ENCODE measurements at regions not wholly inside any gene's neighbourhood (a gene's known extent, or its start where the extent isn't known, plus 50 kb on each side); places are given as distances from the start of the nearest gene placed in this dataset.
"Not testable (repeated sequence)": the region's sequence is repeated elsewhere in the genome, so short reads cannot be mapped to it uniquely, and the experiment has no call there.

DNA sequence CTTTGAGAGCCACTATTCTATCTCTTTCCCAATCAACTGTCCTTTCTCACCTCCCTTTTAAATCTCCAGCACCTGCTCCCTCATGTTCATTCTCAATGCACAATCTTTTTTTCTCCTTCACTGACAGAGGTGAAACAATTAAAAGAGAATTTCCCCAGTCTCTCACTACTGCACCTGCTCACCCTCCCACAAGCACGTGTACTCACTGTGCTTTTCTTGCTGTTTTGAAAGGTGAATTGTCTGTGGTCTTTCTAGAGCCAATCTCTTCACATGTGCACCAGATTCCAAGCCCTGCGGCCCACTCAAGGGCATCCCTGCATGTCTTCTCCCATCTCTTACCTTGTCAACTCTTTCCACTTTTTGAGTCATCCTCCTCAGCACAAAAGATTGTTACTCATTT is 95.8 kb downstream of the SPDYE17 start:
- H3K9me3 ChIP-seq; H3K27me3 ChIP-seq (ENCODE audit: low read depth); in situ Hi-C loops (cut with MboI; ENCODE audit: low sequenced_read_pairs); H3K36me3 ChIP-seq (replicated peaks); DNase-seq (ENCODE audit: low spot score in 2 of 2); H3K4me3 ChIP-seq; H3K4me1 ChIP-seq: not testable (repeated sequence)

DNA sequence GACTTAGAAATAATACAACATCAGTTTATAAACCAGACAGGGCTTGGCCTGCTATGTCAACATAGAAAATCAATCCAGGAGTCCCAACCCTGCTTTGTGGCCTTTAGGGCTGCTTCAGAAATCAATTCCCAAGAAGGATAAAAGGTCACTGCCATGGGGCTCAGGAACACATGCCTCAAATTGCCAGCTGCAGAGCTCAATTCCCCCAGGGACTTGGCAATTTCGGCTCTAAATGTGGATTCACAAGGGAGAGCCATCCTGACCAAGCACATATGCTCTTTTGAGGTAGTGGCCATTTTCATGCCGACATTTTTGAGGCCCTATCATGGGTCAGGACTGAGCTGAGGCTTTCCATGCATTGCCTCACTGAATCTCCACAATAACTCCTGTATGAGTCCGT is 97.5 kb downstream of the SPDYE17 start:
- in situ Hi-C loops (cut with MboI; ENCODE audit: low sequenced_read_pairs); H3K27me3 ChIP-seq (ENCODE audit: low read depth): not testable (repeated sequence)

DNA sequence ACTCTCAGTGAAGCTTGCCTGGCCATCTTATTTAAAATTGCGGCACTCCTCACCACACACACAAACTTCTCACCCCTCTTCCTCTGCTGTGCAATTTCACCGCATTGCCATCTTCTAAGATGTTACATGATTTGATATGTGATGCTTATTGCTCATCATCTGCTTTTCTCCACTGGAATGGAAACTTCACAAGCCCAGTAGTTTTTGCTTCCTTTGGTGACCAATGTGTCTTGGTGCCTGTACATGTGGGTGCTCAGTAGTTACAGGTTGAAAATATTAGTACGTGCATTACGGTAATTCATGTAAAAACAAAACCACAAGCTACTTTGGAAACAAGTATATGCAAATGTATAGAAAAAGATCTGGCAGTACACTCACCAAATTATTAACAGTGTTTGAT is 99.2 kb downstream of the SPDYE17 start:
- DNase-seq (ENCODE audit: low spot score in 2 of 2); in situ Hi-C loops (cut with MboI; ENCODE audit: low sequenced_read_pairs); H3K4me1 ChIP-seq; H3K36me3 ChIP-seq (replicated peaks); H3K4me3 ChIP-seq; H3K27me3 ChIP-seq (ENCODE audit: low read depth); H3K9me3 ChIP-seq: not testable (repeated sequence)

More for the DNA sequence above, 97.5 kb downstream of the SPDYE17 start:
- DNase-seq (ENCODE audit: low spot score in 2 of 2); H3K4me3 ChIP-seq; H3K4me1 ChIP-seq; H3K9me3 ChIP-seq; H3K36me3 ChIP-seq (replicated peaks): not testable (repeated sequence)

DNA sequence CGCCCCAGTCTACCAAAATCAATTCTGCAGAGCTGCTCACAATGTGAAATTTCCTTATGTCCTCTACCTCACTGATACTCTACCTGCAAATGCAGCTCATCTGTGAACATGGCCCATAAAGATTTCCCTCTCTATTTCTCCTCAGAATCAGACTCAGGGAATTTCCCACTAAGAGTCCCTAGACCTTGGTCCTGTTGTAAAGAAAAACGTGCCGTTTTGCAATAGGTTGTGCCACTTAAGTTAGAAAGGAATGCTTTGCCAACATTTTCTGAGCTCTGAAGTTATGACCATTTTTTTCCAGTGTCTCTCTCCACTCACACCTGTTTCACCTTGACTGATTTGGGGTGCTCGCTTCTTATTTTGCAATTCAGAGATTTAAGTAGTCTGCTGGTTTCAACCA is 100.7 kb downstream of the SPDYE17 start:
- DNase-seq (ENCODE audit: low spot score in 2 of 2); H3K4me1 ChIP-seq; H3K4me3 ChIP-seq; H3K27me3 ChIP-seq (ENCODE audit: low read depth); H3K9me3 ChIP-seq; in situ Hi-C loops (cut with MboI; ENCODE audit: low sequenced_read_pairs); H3K36me3 ChIP-seq (replicated peaks): not testable (repeated sequence)

DNA sequence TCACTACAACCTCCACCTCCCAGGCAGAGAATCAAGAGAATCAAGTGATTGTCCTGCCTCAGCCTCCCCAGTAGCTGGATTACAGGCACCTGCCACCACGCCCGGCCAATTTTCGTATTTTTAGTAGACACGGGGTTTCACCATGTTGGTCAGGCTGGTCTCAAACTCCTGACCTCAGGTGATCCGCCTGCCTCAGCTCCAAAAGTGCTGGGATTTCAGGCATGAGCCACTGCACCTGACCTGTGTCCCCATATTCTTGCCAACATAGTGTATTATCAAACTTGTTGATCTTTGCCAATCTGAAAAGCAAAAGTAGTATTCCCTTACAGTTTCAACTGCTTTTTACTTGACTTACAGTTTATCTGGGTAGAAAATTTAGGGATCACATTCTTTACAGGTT is 101.7 kb downstream of the SPDYE17 start:
- H3K27me3 ChIP-seq (ENCODE audit: low read depth); H3K36me3 ChIP-seq (replicated peaks); H3K4me3 ChIP-seq; in situ Hi-C loops (cut with MboI; ENCODE audit: low sequenced_read_pairs); DNase-seq (ENCODE audit: low spot score in 2 of 2); H3K9me3 ChIP-seq; H3K4me1 ChIP-seq: not testable (repeated sequence)

DNA sequence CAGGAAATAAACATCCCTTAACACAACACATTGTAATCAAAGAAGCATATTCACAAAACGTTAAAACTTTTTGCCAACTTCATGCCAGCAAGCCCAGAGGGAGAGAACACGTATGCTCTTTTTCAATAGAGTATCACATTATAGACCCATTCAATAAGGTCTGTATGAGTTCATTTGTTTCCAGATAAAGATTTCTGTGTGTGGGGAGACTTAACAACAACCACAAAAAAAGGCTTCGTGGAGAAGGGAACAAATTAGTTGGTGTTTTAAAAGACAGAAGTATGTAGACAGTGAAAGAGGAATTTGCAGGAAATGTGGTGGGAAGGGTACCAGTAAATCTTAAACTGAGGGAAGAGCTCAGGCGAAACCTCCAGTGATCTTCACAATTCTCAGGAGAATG is 103.4 kb downstream of the SPDYE17 start:
- not testable (repeated sequence) for DNase-seq (ENCODE audit: low spot score in 2 of 2); H3K4me3 ChIP-seq

DNA sequence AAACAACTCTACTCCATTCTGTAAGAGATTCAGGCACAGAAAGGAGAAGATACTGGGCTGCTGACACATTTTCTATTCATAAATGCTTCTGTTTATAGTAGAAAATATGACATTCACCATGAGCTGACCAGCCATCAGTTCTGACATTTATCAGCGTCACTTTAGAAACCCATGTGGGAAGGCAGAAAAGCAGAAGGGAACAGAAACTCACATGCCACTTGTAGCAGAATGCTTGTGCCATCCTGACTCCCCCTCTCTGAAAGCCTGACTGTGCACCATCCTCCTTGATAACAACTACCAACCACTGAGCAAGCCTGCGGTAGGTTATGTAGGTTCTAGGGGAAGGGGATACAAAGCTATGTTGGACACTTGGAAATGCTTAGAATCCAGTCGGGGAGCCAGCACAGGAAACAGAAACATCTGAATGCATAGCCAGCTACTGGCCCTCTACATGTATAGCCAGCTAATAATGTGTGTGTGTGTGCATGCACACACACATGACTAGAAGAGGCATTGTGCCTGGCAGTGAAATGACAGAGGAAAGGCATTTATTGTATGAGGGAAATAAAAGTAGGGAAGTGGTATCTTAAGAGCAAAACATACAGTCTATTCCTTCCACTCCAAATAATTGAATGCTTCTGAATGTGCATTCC is 104.3 kb downstream of the SPDYE17 start:
- H3K4me1 ChIP-seq; H3K9me3 ChIP-seq; H3K36me3 ChIP-seq (replicated peaks); in situ Hi-C loops (cut with MboI; ENCODE audit: low sequenced_read_pairs); DNase-seq (ENCODE audit: low spot score in 2 of 2); H3K4me3 ChIP-seq; H3K27me3 ChIP-seq (ENCODE audit: low read depth): not testable (repeated sequence)

More for the DNA sequence above, 103.4 kb downstream of the SPDYE17 start:
- in situ Hi-C loops (cut with MboI; ENCODE audit: low sequenced_read_pairs); H3K27me3 ChIP-seq (ENCODE audit: low read depth); H3K36me3 ChIP-seq (replicated peaks); H3K9me3 ChIP-seq; H3K4me1 ChIP-seq: not testable (repeated sequence)

DNA sequence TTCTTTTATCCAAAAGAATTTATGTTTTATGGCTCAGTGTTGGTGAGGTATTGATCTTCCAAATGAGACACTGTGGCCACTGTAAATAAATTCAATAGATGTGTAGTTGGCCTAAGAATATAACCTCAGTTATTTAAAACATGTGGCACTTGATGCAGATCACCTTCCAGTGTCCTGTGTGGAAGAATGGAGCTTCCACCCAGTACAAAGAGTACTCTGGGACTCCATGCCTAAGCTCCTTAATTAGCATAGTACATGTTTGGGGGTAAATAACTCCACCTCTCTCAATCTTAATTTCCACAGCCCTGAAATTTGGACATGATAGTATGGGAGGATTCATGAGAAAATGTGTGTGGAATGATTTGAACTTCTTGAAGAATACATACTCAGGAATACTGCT is 105.7 kb downstream of the SPDYE17 start:
- in situ Hi-C loops (cut with MboI; ENCODE audit: low sequenced_read_pairs), result not testable (repeated sequence)

DNA sequence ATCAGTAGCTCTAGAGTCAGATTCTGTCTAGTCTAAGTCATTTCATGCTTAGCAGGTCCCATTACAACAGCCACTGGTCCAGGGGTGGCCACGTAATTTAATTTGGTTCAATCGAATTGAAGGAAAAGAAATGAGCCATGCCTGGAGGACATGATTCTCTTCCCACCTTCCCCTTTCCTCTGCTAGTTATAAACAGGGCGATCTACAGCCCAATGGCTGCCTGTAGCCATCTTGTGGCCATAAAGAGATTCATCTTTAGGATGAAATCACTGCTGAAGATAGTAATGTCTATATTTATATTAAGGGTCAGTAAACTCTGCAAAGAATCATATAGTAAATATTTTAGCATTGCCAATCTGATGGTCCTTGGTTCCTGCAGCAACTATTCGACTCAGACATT is 107.4 kb downstream of the SPDYE17 start:
- in situ Hi-C loops (cut with MboI; ENCODE audit: low sequenced_read_pairs); H3K36me3 ChIP-seq (replicated peaks); DNase-seq (ENCODE audit: low spot score in 2 of 2); H3K4me1 ChIP-seq; H3K9me3 ChIP-seq; H3K27me3 ChIP-seq (ENCODE audit: low read depth); H3K4me3 ChIP-seq: not testable (repeated sequence)

More for the DNA sequence above, 105.7 kb downstream of the SPDYE17 start:
- H3K9me3 ChIP-seq; DNase-seq (ENCODE audit: low spot score in 2 of 2); H3K4me3 ChIP-seq; H3K27me3 ChIP-seq (ENCODE audit: low read depth); H3K36me3 ChIP-seq (replicated peaks); H3K4me1 ChIP-seq: not testable (repeated sequence)

DNA sequence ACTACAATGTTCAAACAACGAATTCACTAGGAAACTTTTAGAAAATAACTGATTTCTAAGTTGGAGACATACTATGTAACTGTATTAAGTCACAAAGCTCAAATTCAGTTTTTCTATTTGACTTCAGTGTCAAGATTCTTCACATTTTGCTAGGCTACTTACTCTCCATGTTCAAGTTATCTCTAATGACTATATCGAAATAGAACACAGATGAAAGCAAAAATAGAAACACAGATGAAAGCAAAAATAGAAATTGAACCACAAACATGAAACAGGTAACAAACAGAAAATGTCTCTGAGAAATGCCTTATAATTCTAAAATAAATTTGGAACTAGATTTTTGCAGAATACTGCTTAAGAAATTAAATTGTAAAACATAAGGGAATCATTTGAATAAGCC is 113.5 kb downstream of the SPDYE17 start:
- H3K4me3 ChIP-seq; H3K9me3 ChIP-seq; DNase-seq (ENCODE audit: low spot score in 2 of 2); H3K27me3 ChIP-seq (ENCODE audit: low read depth); H3K36me3 ChIP-seq (replicated peaks); in situ Hi-C loops (cut with MboI; ENCODE audit: low sequenced_read_pairs); H3K4me1 ChIP-seq: not testable (repeated sequence)

DNA sequence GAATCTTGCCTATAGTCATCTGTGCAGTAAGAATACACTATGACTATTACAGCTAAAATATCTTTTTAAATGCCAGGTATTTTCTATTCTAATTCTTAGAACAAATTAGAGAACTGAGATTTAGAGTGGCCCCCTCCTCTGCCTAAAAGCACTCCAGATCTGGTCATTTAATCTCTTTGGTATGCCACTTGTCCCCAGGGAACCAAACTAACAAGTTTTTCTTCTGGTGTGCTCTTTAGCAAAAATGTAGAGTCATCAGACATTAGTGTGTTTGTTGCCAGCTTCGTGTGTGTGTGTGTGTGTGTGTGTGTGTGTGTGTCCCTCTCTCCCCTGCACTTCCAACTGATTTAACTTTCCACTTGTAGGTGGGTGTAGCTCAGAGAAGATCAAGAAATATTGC is 117.8 kb downstream of the SPDYE17 start:
- in situ Hi-C loops (cut with MboI; ENCODE audit: low sequenced_read_pairs); H3K36me3 ChIP-seq (replicated peaks); H3K27me3 ChIP-seq (ENCODE audit: low read depth); DNase-seq (ENCODE audit: low spot score in 2 of 2); H3K4me1 ChIP-seq; H3K4me3 ChIP-seq; H3K9me3 ChIP-seq: not testable (repeated sequence)

DNA sequence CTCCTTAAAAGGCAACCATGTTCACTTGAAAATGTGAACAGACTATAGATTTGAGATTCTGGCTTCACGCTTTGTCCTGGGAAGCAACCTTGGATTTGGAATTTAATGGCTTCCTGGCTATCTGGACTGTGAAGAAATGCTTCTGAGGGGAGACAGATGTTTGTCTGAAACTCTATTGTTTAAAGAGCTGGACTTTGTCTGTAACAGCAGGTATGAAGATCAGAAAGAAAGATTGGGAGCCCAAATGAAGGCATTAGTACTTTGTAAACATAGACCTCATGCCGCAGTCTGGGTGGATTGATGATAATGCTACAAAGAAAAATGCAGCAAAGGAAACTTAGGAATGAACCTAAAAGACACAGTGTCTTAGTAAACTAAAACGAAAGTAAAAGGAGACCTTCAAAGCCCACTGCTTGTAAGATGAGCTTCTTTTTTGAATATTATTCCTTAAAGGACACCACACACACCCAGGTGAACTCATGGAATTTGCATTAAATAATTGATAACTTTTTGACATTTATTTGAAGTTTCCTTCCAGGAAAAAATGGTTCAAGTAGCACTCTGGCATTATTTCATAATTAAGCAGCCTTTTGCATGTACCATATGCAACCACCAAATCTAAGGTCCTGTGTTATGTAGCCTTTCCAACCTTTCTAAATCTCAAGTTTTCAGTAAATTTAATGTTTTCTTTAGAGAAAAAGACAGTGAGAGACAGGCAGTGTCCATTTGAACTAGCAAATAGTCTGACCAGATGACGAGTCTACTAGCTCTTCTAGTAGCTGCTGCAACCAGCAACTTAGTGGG is 119.9 kb downstream of the SPDYE17 start:
- H3K27me3 ChIP-seq (ENCODE audit: low read depth); in situ Hi-C loops (cut with MboI; ENCODE audit: low sequenced_read_pairs); H3K9me3 ChIP-seq; H3K4me3 ChIP-seq; H3K4me1 ChIP-seq; DNase-seq (ENCODE audit: low spot score in 2 of 2); H3K36me3 ChIP-seq (replicated peaks): not testable (repeated sequence)

DNA sequence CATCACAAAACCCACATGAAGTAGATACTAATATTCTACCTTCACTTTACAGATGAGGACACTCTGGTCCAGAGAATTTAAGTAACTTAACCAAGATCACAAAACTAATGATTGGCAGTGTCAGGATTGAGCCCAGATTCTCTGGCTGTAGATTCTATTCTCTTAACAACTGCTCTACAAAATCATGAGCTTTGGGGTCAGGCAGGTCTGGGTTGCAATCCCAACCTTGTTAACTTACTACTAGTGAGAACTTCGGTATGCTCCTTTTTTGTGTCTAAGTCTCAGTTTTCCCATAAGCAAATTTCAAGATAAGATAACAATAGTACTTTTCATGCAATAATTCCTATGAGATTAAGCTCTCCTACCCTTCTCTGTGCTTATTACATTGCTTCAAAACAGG is 127.5 kb downstream of the SPDYE17 start:
- H3K36me3 ChIP-seq (replicated peaks); H3K4me3 ChIP-seq; DNase-seq (ENCODE audit: low spot score in 2 of 2); H3K9me3 ChIP-seq; H3K27me3 ChIP-seq (ENCODE audit: low read depth); H3K4me1 ChIP-seq; in situ Hi-C loops (cut with MboI; ENCODE audit: low sequenced_read_pairs): not testable (repeated sequence)

DNA sequence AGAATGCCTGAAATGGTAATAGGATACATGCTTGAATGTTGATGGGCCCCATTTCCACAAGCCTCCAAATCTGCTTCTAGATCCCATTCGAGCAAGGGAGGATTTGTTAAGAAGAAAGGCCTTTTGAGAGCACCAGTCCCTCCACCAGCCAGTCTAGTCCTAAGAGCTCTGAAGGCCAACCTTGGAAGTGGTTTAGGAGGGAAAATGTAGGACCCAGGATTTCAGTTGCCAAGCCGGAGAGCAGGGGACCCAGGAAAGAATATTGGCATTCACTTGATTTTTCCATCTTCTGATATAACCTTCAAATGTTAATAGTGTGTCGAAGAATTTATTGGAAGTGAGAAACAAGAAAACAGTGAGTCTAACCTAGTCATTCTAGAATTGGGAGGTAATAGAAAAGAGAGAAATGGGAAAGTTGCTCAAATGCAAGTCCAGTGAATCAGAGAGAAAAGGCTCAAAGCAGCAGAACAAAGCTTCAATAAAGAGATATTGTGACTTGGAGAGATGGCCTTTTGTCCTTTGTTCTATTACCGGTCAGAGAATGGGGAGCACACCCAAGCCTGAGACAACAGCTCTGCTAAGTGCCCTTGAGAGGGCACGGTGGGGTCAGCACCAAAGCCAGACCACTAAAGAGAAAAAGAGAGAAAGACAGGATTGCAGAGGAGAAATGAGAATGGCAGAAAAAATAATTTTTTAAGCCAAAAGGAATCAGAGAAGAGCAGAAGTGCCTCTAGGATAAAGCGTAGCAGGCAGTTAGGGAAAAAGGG is 130.0 kb downstream of the SPDYE17 start:
- DNase-seq (ENCODE audit: low spot score in 2 of 2), result peak in 1 of 2 experiments; percentile 10
- H3K4me3 ChIP-seq, result not testable (repeated sequence)

More for the DNA sequence above, 130.0 kb downstream of the SPDYE17 start:
- H3K4me1 ChIP-seq; in situ Hi-C loops (cut with MboI; ENCODE audit: low sequenced_read_pairs); H3K27me3 ChIP-seq (ENCODE audit: low read depth); H3K36me3 ChIP-seq (replicated peaks); H3K9me3 ChIP-seq: not testable (repeated sequence)

Data from HAP-1 (cell line).